OCI-LY7 (cell line): ENCODE measurements at regions not wholly inside any gene's neighbourhood (a gene's known extent, or its start where the extent isn't known, plus 50 kb on each side); places are given as distances from the start of the nearest gene placed in this dataset.

Experiments
- BruUV-seq: library from RNA; stranded (reverse); fragments of 400-500 nt; replicated peaks from 2 replicates; lab custom pipeline; 2021; lab: Mats Ljungman, UMichigan
- CTCF ChIA-PET: fragments of 300-600 bp; sonication (Branson Sonifier 250); formaldehyde crosslinking; loops from one replicate; lab custom pipeline; 2022; ENCODE audit warnings: antibody characterized with exemption; ENCODE audit not compliant: unreplicated experiment; lab: Charles Lee
- POLR2A ChIA-PET: fragments of 300-600 bp; sonication (Branson Sonifier 250); formaldehyde crosslinking; loops from one replicate; lab custom pipeline; 2022; ENCODE audit warnings: antibody characterized with exemption; lab: Charles Lee
- DNase-seq: peaks from one replicate; pipeline ENCODE4 v3.0.0-alpha.2; 2015; ENCODE audit warnings: low spot score
- H2AFZ ChIP-seq: fragments of 200-600 bp; sonication (generic), shearing (Covaris generic); 2 replicates; pipeline ENCODE4 v1.6.1; 2014; ENCODE audit warnings: mild to moderate bottlenecking, antibody characterized with exemption, low read length, moderate library complexity
- H3K27ac ChIP-seq: fragments of 200-600 bp; sonication (generic); 2 replicates; pipeline ENCODE4 v1.5.1; 2014; ENCODE audit warnings: mixed run types, low read depth, mild to moderate bottlenecking, moderate library complexity, low read length, inconsistent platforms; ENCODE audit not compliant: poor library complexity, severe bottlenecking
- H3K36me3 ChIP-seq: fragments of 200-600 bp; sonication (generic); 2 replicates; pipeline ENCODE4 v1.6.1; 2014; ENCODE audit warnings: mild to moderate bottlenecking, antibody characterized with exemption, low read length, moderate library complexity, mixed read lengths; ENCODE audit not compliant: insufficient read depth
- H3K4me1 ChIP-seq: fragments of 200-600 bp; sonication (generic); 2 replicates; pipeline ENCODE4 v1.5.1; 2014; ENCODE audit warnings: mild to moderate bottlenecking, low read length; ENCODE audit not compliant: insufficient read depth, poor library complexity, severe bottlenecking
- H3K4me2 ChIP-seq: fragments of 200-600 bp; sonication (generic); 2 replicates; pipeline ENCODE4 v1.6.1; 2014; ENCODE audit warnings: mild to moderate bottlenecking, low read length
- H3K4me3 ChIP-seq: fragments of 200-600 bp; sonication (generic); 2 replicates; pipeline ENCODE4 v1.5.1; 2014; ENCODE audit warnings: mild to moderate bottlenecking, low read depth, low read length; ENCODE audit not compliant: poor library complexity, severe bottlenecking
- H3K79me2 ChIP-seq: fragments of 200-600 bp; sonication (generic); 2 replicates; pipeline ENCODE4 v1.6.1; 2016; ENCODE audit warnings: low read depth, mild to moderate bottlenecking, low read length, moderate library complexity, mixed read lengths; ENCODE audit not compliant: insufficient read depth
- H3K9me2 ChIP-seq: fragments of 200-600 bp; sonication (generic); 2 replicates; pipeline ENCODE4 v1.6.1; 2016; ENCODE audit warnings: mild to moderate bottlenecking, low read length, mixed read lengths; ENCODE audit not compliant: insufficient read depth
- H3K9me3 ChIP-seq: fragments of 200-600 bp; sonication (generic); 2 replicates; pipeline ENCODE4 v1.6.1; 2014; ENCODE audit warnings: mild to moderate bottlenecking, mixed run types, low read length, mixed read lengths
- H4K20me1 ChIP-seq: fragments of 200-600 bp; sonication (generic); 2 replicates; pipeline ENCODE4 v1.6.1; 2014; ENCODE audit warnings: mild to moderate bottlenecking, antibody characterized with exemption, low read length, moderate library complexity, mixed read lengths; ENCODE audit not compliant: insufficient read depth
- CTCF ChIP-seq: fragments of 200-600 bp; sonication (generic); conservative IDR thresholded peaks from 2 replicates; pipeline ENCODE4 v1.5.1; 2014; ENCODE audit warnings: mild to moderate bottlenecking, antibody characterized with exemption, low read length, moderate library complexity, mixed read lengths
- EZH2phosphoT487 ChIP-seq: fragments of 200-600 bp; sonication (generic); IDR thresholded peaks from 2 replicates; pipeline ENCODE4 v1.6.1; 2018; ENCODE audit warnings: low read depth, borderline replicate concordance, mild to moderate bottlenecking, mixed run types, antibody characterized with exemption, low read length, moderate library complexity, mixed read lengths
- intact Hi-C: fragments of 100-400 bp; cut with micrococcal nuclease; formaldehyde crosslinking; loops from one replicate; pipeline ENCODE4 v1.10.0; 2022; ENCODE audit not compliant: unreplicated experiment

GRCh38 chr13:33520468-33520839 lies 234.9 kb upstream of the STARD13 start:
- BruUV-seq: no TSS peak
- H4K20me1 ChIP-seq: no peaks in the 10 kb centered on the region
- CTCF ChIA-PET: no interaction called here
- no peak overlapping the region for H3K4me3 ChIP-seq
- no peak overlapping the region for H3K4me2 ChIP-seq
- no peak for DNase-seq
- no peaks in the 10 kb centered on the region for H3K36me3 ChIP-seq
- H3K9me3 ChIP-seq: no peaks in the 10 kb centered on the region
- TF ChIP-seq CTCF: no peak
- TF ChIP-seq EZH2phosphoT487: no peak
- peaks cover 9% of the 10 kb centered on the region for H3K4me1 ChIP-seq
- H3K9me2 ChIP-seq: no peaks in the 10 kb centered on the region
- POLR2A ChIA-PET: no interaction called here
- H3K79me2 ChIP-seq: no peaks in the 10 kb centered on the region
- H2AFZ ChIP-seq: no peak overlapping the region
- H3K27ac ChIP-seq: no peak overlapping the region
- intact Hi-C loops: no loop called here

GRCh38 chr13:33524086-33524485 lies 238.5 kb upstream of the STARD13 start:
- Histone ChIP-seq H3K4me1 (peaks cover 5% of the 10 kb centered on the region), H3K27ac (no peak overlapping the region), H2AFZ (no peak overlapping the region), H4K20me1 (no peaks in the 10 kb centered on the region), H3K9me3 (no peaks in the 10 kb centered on the region), H3K4me3 (no peak overlapping the region), H3K36me3 (no peaks in the 10 kb centered on the region), H3K4me2 (no peak overlapping the region), H3K9me2 (no peaks in the 10 kb centered on the region), H3K79me2 (no peaks in the 10 kb centered on the region)
- intact Hi-C loops: no loop called here
- no peak for TF ChIP-seq EZH2phosphoT487
- TF ChIP-seq CTCF: no peak
- BruUV-seq: no TSS peak
- POLR2A ChIA-PET: no interaction called here
- DNase-seq: no peak
- CTCF ChIA-PET: no interaction called here

GRCh38 chr13:33525763-33526162 lies 240.2 kb upstream of the STARD13 start:
- Histone ChIP-seq H3K9me3 (no peaks in the 10 kb centered on the region), H2AFZ (peak overlapping the region; percentile 97; the same call in 1 of the 2 replicates)
- POLR2A ChIA-PET: interaction anchor here (0.6 to 1.7 kb wide), 6 partner anchors 12 to 285 kb away, joined by 3 to 5 read pairs (median 4); no protein-coding TSS in a partner anchor

More at GRCh38 chr13:33525763-33526162, 240.2 kb upstream of the STARD13 start:
- no peaks in the 10 kb centered on the region for H3K79me2 ChIP-seq
- CTCF ChIA-PET: no interaction called here
- no peaks in the 10 kb centered on the region for H4K20me1 ChIP-seq
- H3K9me2 ChIP-seq: no peaks in the 10 kb centered on the region
- H3K4me2 ChIP-seq: no peak overlapping the region
- no peak for TF ChIP-seq CTCF
- no peak for TF ChIP-seq EZH2phosphoT487
- no peak for DNase-seq
- H3K4me1 ChIP-seq: peaks cover 5% of the 10 kb centered on the region
- no peak overlapping the region for H3K4me3 ChIP-seq
- no peaks in the 10 kb centered on the region for H3K36me3 ChIP-seq
- H3K27ac ChIP-seq: no peak overlapping the region
- intact Hi-C loops: no loop called here
- no TSS peak for BruUV-seq
